C4-2B (cell line): ENCODE measurements at regions not wholly inside any gene's neighbourhood (a gene's known extent, or its start where the extent isn't known, plus 50 kb on each side); places are given as distances from the start of the nearest gene placed in this dataset.

Experiments used
- CTCF ChIP-seq: fragments of 450-650 bp; conservative IDR thresholded peaks from 2 replicates; pipeline ENCODE4 v1.5.1; 2017; ENCODE audit warnings: mild to moderate bottlenecking
- ZFX ChIP-seq: fragments of 450-650 bp; IDR thresholded peaks from 2 replicates; pipeline ENCODE4 v1.6.1; 2017

- TF ChIP-seq CTCF (no peak), ZFX (no peak)
Observed at GRCh38 chr6:121730616-121731015, 295.2 kb downstream of the GJA1 start.
